ENCODE measurements at regions not wholly inside any gene's neighbourhood (a gene's known extent, or its start where the extent isn't known, plus 50 kb on each side); places are given as distances from the start of the nearest gene placed in this dataset.

- H3K9me3 ChIP-seq (ENCODE audit: control insufficient read depth in 4 of 4, insufficient read depth in 3 of 4, low read length in 3 of 4): no peaks in the 10 kb centered on the region
- H3K27ac ChIP-seq (ENCODE audit: low read depth in 1 of 2, low read length in 1 of 2): no peak overlapping the region
- H3K36me3 ChIP-seq (ENCODE audit: control insufficient read depth in 4 of 4, insufficient read depth in 4 of 4, low read length in 4 of 4): no peaks in the 10 kb centered on the region
- DNase-seq (no peak), ATAC-seq (ENCODE audit: insufficient read depth, low FRiP score) (no peak)
- WGBS, 2 donors: 94 to 95% methylated on average over 6 of the region's 6 CpGs
- no peak overlapping the region for H3K4me3 ChIP-seq
- peaks cover 0 to 2% (median 0%) of the 10 kb centered on the region in 5 donors for H3K4me1 ChIP-seq (ENCODE audit: control insufficient read depth in 5 of 5, insufficient read depth in 5 of 5, low read length in 5 of 5)
- H3K9ac ChIP-seq (ENCODE audit: insufficient read depth in 1 of 2, low read length in 2 of 2): no peak overlapping the region
- TF ChIP-seq CTCF (IDR thresholded peaks at IDR 0.05; ENCODE audit: control extremely low read depth, extremely low read depth): no peak
- no peaks in the 10 kb centered on the region for H3K27me3 ChIP-seq (ENCODE audit: control insufficient read depth in 3 of 3, insufficient read depth in 3 of 3, low read length in 2 of 3)
Observed at GRCh38 chr1:198833706-198834503, 195.1 kb downstream of the PTPRC start.

- no peak for TF ChIP-seq CTCF (IDR thresholded peaks at IDR 0.05; ENCODE audit: control extremely low read depth, extremely low read depth)
- peaks cover 0 to 1% (median 0%) of the 10 kb centered on the region in 5 donors for H3K4me1 ChIP-seq (ENCODE audit: control insufficient read depth in 5 of 5, insufficient read depth in 5 of 5, low read length in 5 of 5)
Observed at GRCh38 chr1:198837278-198838021, 198.6 kb downstream of the PTPRC start.

GRCh38 chr1:198838022-198838342 is 199.1 kb downstream of the PTPRC start:
- no peak for TF ChIP-seq CTCF (IDR thresholded peaks at IDR 0.05; ENCODE audit: control extremely low read depth, extremely low read depth)
- Histone ChIP-seq H3K9me3 (ENCODE audit: control insufficient read depth in 4 of 4, insufficient read depth in 3 of 4, low read length in 3 of 4) (no peaks in the 10 kb centered on the region), H3K4me1 (ENCODE audit: control insufficient read depth in 5 of 5, insufficient read depth in 5 of 5, low read length in 5 of 5) (peaks cover 0 to 1% (median 0%) of the 10 kb centered on the region in 5 donors), H3K9ac (ENCODE audit: insufficient read depth in 1 of 2, low read length in 2 of 2) (no peak overlapping the region), H3K36me3 (ENCODE audit: control insufficient read depth in 4 of 4, insufficient read depth in 4 of 4, low read length in 4 of 4) (no peaks in the 10 kb centered on the region), H3K27me3 (ENCODE audit: control insufficient read depth in 3 of 3, insufficient read depth in 3 of 3, low read length in 2 of 3) (no peaks in the 10 kb centered on the region), H3K4me3 (no peak overlapping the region), H3K27ac (ENCODE audit: low read depth in 1 of 2, low read length in 1 of 2) (no peak overlapping the region)
- no peak for ATAC-seq (ENCODE audit: insufficient read depth, low FRiP score)
- 89 to 90% methylated on average over 2 of the region's 2 CpGs for WGBS, 2 donors
- no peak for DNase-seq

More at GRCh38 chr1:198837278-198838021, 198.6 kb downstream of the PTPRC start:
- Histone ChIP-seq H3K27me3 (ENCODE audit: control insufficient read depth in 3 of 3, insufficient read depth in 3 of 3, low read length in 2 of 3) (no peaks in the 10 kb centered on the region), H3K36me3 (ENCODE audit: control insufficient read depth in 4 of 4, insufficient read depth in 4 of 4, low read length in 4 of 4) (no peaks in the 10 kb centered on the region), H3K9ac (ENCODE audit: insufficient read depth in 1 of 2, low read length in 2 of 2) (no peak overlapping the region), H3K4me3 (no peak overlapping the region), H3K27ac (ENCODE audit: low read depth in 1 of 2, low read length in 1 of 2) (no peak overlapping the region), H3K9me3 (ENCODE audit: control insufficient read depth in 4 of 4, insufficient read depth in 3 of 4, low read length in 3 of 4) (no peaks in the 10 kb centered on the region)
- WGBS, 2 donors: 73 to 83% methylated on average over 6 of the region's 6 CpGs
- ATAC-seq (ENCODE audit: insufficient read depth, low FRiP score): no peak
- DNase-seq: no peak

Measured in lung (tissue), 11 donors.